ENCODE measurements at regions not wholly inside any gene's neighbourhood (a gene's known extent, or its start where the extent isn't known, plus 50 kb on each side); places are given as distances from the start of the nearest gene placed in this dataset.

- TF ChIP-seq CTCF (conservative IDR thresholded peaks at IDR 0.05) (no peak), EZH2 (IDR thresholded peaks at IDR 0.05; ENCODE audit: low read depth) (no peak)
Measured at GRCh38 chr1:101164776-101165175, 72.0 kb upstream of the S1PR1 start.
